NCI-H146 (cell line): ENCODE measurements at regions not wholly inside any gene's neighbourhood (a gene's known extent, or its start where the extent isn't known, plus 50 kb on each side); places are given as distances from the start of the nearest gene placed in this dataset.
"Not testable (repeated sequence)": the region's sequence is repeated elsewhere in the genome, so short reads cannot be mapped to it uniquely, and the experiment has no call there.

Experiments
- DNase-seq: peaks from one replicate; lab custom pipeline; 2025; lab: John Stamatoyannopoulos, UW

GRCh38 chr12:90209029-90209428 is 500.4 kb upstream of the ATP2B1 start:
- DNase-seq: no peak

- not testable (repeated sequence) for DNase-seq
These were observed 499.7 kb upstream of the ATP2B1 start for GRCh38 chr12:90208379-90208778.

- no peak for DNase-seq
These were observed 499.2 kb upstream of the ATP2B1 start for GRCh38 chr12:90207799-90208198.

DNA sequence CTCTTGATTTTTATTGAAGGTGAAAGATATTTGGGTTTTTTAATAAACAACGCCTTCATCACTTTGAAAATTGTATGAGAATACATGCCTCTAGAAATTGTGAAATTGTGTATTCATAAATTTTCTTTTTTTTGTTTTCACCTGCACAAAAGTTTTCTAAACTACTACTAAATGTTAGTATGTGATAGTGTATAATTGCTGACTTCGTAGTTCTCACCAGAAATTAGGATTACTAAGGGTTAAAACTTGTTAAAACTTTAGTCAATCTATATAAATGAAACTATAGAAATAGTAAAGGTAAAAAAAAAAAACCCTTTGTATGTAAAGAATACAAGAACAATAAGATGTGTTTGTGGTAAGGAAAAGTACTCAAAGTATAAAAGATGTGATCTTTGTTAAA is 496.5 kb upstream of the ATP2B1 start:
- no peak for DNase-seq

DNA sequence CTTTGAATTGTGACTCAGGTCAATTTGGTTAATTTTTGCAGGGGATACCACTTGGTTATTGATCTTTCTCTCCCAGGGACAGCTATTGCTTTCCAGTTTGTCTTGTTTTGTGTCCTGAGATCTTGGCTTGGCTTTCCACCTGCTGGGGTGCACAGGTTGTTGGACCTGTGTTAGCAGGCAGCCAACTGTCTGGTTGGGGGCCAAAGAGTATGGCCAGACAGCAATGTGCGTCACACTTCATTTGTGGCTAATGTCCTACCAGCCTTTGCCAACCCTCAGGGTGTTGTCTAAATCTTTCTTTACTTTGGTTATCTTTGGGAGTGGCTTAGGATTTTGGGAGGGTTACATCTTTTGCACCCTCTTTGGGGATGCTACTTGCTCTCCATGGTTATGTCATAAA is 494.9 kb upstream of the ATP2B1 start:
- no peak for DNase-seq

GRCh38 chr12:90199006-90199405 is 490.4 kb upstream of the ATP2B1 start:
- no peak for DNase-seq

DNA sequence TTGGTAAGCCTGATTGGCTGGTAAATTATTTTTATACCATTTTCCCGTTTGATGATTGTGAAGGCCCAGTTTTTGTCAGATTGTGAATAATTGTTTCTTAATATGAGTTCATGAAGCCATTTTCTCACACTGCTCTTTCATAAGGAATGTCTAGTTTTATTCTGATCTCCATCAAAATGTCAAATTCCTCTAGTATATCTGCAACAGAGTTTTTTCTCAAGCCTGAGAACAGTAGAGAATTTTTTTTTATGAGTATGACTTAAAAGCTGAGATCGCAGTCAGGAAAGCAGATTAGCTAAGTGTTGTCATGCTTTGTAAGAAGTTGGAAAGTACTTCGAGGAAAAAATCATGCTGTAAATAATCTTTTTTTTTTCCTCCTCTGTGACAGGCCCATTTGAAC is 484.9 kb upstream of the ATP2B1 start:
- DNase-seq: no peak

DNA sequence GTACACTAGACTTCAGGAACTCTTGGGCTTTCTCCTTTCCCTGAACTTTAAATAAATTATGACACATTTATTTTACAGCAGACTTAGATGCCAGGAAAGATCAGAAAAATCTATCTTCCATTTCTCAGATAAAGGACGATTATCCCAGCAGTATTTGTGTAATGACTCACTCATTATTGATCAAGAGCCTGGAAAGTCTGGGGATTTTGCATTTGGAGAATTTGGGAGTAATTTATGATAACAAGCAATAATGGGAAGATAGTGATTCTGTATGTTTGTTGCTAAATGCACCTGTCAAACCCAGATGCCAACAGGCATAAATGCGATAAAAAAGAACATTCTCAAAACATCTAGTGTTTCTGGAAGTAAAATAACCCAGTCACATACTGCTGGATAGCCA is 480.2 kb upstream of the ATP2B1 start:
- no peak for DNase-seq

GRCh38 chr12:90183201-90183600 is 474.6 kb upstream of the ATP2B1 start:
- no peak for DNase-seq

- DNase-seq: no peak
These were observed 472.6 kb upstream of the ATP2B1 start for GRCh38 chr12:90181216-90181615.

- no peak for DNase-seq
These were observed 466.3 kb upstream of the ATP2B1 start for GRCh38 chr12:90174956-90175355.

DNA sequence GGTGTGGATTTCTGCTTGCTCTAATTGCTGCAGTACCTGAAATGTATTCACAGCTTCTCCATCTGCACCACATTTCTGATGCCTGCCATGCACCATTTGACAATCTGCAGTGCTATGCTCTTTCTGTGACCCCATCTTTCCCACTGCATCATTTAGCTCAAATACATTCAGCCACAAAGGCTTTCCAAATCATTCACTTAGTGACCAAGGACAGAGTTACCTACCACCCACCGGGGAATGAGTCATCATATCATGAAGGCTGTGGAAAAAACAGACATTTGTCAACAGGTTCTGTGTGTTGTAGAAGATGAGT is 465.5 kb upstream of the ATP2B1 start:
- DNase-seq: no peak

- DNase-seq: no peak
These were observed 465.0 kb upstream of the ATP2B1 start for GRCh38 chr12:90173499-90174197.

- DNase-seq: no peak
These were observed 463.9 kb upstream of the ATP2B1 start for GRCh38 chr12:90172524-90172923.

GRCh38 chr12:90170740-90171139 is 462.1 kb upstream of the ATP2B1 start:
- no peak for DNase-seq

GRCh38 chr12:90167518-90168208 is 459.0 kb upstream of the ATP2B1 start:
- no peak for DNase-seq

- no peak for DNase-seq
These were observed 458.0 kb upstream of the ATP2B1 start for GRCh38 chr12:90166671-90167070.

GRCh38 chr12:90166012-90166411 is 457.4 kb upstream of the ATP2B1 start:
- no peak for DNase-seq

DNA sequence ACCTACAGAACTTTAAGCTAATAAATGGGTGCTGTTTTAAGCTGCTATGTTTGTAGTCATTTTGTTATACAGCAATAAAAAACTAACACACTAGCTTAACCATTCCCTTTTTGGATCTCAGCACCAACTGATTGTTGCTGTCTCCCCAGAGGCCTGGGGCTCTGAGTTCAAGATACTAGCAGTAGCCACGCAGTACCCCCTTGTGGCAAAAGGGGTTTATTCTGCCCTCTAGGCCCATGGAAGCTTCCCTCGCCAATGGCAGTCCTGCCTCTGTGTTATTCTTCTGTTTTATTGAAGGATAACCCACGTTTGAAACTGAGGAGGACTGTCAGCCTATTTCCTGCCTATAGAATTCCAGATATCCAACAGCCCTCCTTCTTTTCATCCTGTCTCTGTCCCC is 455.3 kb upstream of the ATP2B1 start:
- no peak for DNase-seq

GRCh38 chr12:90153827-90154226 is 445.2 kb upstream of the ATP2B1 start:
- no peak for DNase-seq

DNA sequence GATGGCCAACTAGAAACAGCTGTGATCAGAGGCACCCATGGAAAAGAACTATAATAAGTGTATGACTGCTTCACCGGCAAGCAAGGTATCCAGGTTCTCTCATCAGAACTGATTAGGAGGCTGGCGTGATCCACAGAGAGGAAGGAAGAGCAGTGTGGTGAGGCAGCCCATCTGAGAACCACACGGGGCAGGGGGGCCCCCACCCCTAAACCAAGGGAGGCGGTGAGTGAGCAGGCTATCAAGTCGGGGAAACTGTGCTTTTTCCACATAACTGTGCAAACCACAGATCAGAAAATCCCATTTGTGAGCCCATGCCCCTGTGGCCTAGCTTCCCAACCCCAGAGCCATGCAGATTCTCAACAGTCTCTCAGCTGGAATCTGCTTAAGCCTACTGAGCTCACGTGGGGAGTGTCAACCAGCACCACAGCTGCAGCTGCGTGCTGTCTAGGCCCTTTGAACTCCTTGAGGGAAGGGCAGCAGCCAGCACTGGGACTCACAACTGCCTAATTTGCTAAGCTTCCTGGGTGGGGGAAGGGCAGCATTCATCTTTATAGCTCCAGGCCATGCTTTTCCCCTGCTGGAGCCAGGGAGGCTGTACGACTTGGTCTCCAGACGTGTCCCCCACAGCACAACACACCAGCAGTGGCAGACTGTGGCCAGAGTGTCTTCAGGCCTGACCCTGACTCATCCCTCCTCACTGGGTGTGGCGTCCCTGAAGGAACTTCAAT is 444.4 kb upstream of the ATP2B1 start:
- no peak for DNase-seq

GRCh38 chr12:90151491-90152015 is 442.9 kb upstream of the ATP2B1 start:
- no peak for DNase-seq

DNA sequence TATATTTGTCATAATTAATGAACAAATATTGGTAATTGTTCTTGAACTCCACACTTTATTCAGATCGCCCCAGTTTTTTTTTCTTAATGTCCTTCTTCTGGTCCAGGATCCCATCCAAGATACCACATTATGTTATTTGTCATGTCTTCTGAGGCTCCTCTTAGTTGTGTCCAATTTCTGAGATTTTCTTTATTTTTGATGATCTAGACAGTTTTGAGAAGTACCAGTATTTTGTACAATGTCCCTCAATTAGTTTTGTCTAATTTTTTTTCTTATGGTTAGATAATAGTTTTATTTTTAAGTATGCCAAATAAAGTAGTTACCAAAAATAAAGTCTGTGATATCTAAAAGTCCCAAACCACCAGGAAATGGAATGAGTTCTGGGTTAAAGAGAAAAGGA is 440.8 kb upstream of the ATP2B1 start:
- DNase-seq: no peak
